Esophagus muscularis mucosa (tissue), 4 donors: ENCODE measurements at regions not wholly inside any gene's neighbourhood (a gene's known extent, or its start where the extent isn't known, plus 50 kb on each side); places are given as distances from the start of the nearest gene placed in this dataset.

Source experiments
- EP300 ChIP-seq: sonication (generic); formaldehyde crosslinking; IDR thresholded peaks from one replicate; pipeline ENCODE4 v1.6.1; 2017; ENCODE audit warnings: antibody characterized with exemption
- POLR2A ChIP-seq: fragments of 450-650 bp; IDR thresholded peaks from one replicate; pipeline ENCODE4 v1.6.1; 2017; ENCODE audit warnings: antibody characterized with exemption, moderate library complexity, mild to moderate bottlenecking, low read depth
- POLR2AphosphoS5 ChIP-seq, 2 donors: sonication (generic); formaldehyde crosslinking; IDR thresholded peaks; one replicate each; pipeline ENCODE4 v1.6.1; 2017; ENCODE audit warnings: antibody characterized with exemption in 2 of 2
- TF ChIP-seq, protein P1 (sequence below), 3 experiments: fragments of 200-600 bp in 2 of 3; fragments of 450-650 bp in 1 of 3; sonication (generic) in 2 of 3; IDR thresholded peaks; one replicate each; pipeline ENCODE4 v1.5.1; 2017 to 2019; ENCODE audit warnings: antibody characterized with exemption in 3 of 3, mild to moderate bottlenecking in 2 of 3, moderate library complexity in 1 of 3

GRCh38 chr5:9786380-9787360 is 156.5 kb upstream of the TAS2R1 start:
- TF ChIP-seq EP300 (no peak), POLR2A (no peak), POLR2AphosphoS5 (IDR thresholded peaks at IDR 0.05) (no peak)
- TF ChIP-seq, protein P1, sequence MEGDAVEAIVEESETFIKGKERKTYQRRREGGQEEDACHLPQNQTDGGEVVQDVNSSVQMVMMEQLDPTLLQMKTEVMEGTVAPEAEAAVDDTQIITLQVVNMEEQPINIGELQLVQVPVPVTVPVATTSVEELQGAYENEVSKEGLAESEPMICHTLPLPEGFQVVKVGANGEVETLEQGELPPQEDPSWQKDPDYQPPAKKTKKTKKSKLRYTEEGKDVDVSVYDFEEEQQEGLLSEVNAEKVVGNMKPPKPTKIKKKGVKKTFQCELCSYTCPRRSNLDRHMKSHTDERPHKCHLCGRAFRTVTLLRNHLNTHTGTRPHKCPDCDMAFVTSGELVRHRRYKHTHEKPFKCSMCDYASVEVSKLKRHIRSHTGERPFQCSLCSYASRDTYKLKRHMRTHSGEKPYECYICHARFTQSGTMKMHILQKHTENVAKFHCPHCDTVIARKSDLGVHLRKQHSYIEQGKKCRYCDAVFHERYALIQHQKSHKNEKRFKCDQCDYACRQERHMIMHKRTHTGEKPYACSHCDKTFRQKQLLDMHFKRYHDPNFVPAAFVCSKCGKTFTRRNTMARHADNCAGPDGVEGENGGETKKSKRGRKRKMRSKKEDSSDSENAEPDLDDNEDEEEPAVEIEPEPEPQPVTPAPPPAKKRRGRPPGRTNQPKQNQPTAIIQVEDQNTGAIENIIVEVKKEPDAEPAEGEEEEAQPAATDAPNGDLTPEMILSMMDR (IDR thresholded peaks at IDR 0.05), result no peak
